Suppressor macrophage treated with lipopolysaccharide for 4 hours (primary cell): ENCODE measurements at regions not wholly inside any gene's neighbourhood (a gene's known extent, or its start where the extent isn't known, plus 50 kb on each side); places are given as distances from the start of the nearest gene placed in this dataset.
A peak's percentile ranks its signal among the peaks of the same experiment; 100 is the strongest.

Experiments
- DNase-seq: peaks from one replicate; pipeline ENCODE4 v3.0.0-alpha.2; 2020

DNA sequence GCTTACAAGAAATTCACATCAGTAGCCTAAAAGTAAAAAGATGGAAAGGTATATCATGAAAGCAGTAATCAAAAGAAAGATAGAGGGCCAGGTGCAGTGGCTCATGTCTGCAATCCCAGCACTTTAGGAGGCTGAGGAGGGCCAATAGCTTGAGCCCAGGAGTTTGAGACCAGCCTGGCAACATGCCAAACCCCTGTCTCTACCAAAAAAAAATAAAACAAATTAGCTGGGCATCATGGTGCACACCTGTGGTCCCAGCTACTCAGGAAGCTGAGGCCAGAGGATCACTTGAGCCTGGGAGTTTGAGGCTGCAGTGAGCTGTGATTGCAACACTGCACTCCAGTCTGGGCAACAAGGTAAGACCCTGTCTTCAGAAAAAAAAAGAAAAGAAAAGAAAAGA lies 55.5 kb downstream of the GSPT2 start:
- DNase-seq = no peak

DNA sequence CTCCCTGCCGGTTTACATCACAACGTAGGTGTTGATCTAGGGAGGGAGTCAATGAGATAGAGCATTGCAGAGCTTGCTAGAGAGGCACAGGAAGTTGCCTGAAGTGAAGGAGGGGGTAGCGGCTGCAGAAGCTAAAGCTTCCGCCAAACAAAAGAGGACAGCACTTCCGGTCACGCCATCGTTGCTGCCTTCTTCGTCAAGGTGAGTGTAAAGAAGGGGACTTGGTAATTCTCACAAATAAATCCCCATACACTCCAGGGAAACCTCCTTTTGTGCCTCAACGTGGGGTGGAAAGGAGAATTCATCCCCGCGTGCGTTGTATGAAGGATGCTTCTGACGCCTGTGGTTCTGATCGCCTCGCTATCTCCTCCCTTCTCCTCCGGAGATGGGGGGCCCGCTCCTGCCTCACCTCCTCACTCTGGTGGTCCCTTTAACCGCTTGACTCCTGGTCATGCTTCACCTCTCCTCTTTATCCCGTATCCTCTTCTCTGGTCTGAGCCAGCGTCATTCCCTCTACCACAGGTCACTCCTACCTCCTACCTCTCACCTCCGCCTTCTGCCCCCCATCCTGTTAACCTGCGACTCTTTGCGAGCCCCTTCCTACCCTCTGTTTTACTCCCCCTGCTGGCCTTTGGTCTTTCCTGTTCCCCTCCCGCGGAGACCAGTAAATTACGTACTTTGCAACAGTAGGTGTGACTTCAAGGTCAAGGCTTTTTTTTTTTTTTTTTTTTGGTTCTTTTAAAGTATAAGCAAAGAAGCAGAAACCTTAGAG lies 59.9 kb downstream of the GSPT2 start:
- DNase-seq = peak; percentile 30

DNA sequence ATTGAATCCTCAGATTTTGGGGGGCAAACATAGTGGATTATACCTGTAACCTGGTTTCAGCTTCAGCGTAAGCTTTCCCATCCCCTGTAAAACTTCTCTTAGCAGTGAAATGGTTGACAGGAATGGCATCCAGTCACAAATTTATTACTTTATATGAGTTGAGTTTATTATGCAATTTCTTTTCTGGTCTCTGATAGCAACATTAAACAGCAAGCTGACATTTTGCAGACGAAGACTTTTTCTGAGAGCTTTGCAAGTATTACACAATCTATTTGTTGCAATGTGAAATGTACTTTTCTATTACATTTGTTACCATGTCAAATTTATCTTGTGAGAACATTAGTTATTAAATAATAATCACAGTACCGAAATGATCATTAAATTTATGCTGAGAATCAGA lies 60.6 kb downstream of the GSPT2 start:
- DNase-seq = no peak

DNA sequence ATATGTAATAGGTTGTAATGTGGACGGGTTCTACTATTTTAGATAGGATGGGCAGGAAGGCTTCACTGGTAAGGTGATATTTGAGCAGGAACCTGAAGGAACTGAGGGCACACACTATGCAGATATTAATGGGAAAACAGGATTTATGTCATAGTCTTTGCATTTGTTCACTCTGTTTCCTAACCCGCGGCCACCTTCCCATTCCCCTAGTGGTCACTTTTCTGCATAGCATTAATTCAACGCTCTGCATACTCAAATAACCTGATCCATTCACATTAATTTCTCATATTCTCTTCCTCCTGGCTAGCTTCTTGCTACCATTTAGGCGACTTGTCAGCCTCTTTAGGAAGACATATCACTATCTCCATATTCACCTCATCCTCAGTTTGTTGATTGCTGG lies 61.5 kb downstream of the GSPT2 start:
- no peak for DNase-seq

DNA sequence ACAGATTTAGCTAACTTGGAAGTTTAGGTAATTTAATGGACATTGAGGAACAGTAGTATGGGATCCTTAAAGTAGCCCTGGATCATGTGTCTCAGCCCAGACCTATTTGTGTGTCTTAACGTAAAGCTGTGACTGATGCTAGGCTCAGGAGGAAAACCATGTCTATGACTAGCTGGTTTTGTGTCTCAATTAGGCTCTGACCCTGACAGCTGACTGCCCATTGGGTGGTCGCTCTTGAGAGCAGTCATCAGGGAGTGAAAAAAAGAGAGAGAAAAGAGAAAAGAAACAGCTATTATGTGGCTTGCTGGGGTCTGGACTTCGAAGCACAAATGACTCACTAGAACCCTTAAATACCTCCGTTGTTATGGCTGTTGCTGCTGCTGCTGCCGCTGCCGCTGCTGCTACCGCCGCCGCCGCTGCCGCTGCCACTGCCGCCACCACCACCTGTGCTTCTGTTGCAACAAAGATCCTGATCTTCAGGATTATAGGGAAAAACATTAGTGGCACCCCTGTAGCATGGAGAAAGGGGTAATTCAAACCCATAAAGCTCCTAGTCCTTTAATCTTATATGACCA lies 70.7 kb downstream of the GSPT2 start:
- no peak for DNase-seq

DNA sequence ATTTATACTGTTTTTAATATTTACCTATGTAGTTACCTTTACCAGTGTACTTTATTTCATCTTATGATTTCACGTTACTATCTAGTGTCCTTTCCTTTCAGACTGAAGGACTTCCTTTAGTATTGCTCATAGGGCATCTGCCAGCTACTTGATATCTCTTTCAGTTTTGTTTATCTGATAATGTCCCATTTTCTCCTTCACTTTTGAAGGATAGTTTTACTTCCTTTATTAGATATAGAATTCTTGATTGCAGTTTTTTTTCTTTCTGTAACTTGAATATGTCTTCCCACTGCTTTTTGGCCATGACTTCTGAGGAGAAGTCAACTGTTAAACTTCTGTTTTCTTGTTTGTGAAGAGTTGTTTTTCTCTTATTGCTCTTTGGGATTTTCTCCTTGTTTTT lies 69.4 kb upstream of the MAGED1 start:
- DNase-seq = peak; percentile 51

DNA sequence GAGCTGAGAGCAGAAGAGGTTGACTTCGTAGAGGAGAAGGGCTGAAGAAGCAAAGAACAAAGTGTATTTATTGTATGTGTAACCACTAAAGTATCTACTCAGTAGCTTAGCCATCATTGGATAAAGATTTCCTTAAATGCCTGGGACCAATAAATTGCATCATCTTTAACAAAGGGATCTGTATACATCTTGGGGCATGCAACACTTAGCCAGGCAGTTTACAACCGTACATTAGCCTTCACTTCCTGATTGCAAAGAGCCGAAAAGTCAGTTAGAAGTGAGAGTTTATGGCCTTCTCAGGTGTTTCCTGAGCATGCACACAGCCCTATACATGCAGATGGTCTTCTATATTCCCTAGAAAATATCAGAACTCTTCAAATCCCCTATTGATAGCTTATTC lies 68.0 kb upstream of the MAGED1 start:
- DNase-seq = no peak

DNA sequence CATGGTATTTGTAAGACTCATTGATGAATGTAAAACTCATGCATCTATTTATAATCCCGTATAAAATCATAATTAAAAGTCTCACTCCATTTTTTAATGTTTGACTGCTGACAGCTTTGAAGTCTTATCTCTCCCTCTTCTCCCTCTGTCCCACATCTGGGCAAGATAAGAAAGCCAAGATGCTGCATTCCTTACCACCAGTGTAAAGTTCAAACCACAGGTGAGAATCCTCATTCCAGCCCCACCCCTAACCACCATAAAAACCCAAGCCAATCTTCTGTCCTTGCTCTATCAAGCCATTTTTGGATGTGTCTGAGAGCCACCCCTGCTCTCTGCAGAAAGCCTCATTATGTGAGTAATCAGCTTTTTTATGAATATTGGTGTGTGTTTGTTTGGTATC lies 59.3 kb upstream of the MAGED1 start:
- no peak for DNase-seq

DNA sequence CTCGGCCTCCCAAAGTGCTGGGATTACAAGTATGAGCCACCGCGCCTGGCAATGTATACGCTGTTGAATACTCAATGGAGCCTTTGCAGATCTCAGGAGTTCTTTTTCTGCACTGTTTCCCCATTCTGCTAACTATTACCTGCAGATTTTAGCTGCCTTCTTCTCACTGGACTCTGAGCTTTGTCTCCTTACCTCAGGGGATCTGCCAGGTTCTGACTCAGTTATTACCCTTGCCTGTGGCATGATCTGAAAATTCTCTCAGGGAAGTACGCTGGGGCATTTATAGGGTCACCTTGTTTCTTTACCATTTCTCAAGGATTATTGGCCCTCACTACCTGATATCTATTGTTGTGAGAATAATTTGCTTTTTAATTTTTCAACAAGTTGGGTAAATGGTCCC lies 56.6 kb upstream of the MAGED1 start:
- no peak for DNase-seq

DNA sequence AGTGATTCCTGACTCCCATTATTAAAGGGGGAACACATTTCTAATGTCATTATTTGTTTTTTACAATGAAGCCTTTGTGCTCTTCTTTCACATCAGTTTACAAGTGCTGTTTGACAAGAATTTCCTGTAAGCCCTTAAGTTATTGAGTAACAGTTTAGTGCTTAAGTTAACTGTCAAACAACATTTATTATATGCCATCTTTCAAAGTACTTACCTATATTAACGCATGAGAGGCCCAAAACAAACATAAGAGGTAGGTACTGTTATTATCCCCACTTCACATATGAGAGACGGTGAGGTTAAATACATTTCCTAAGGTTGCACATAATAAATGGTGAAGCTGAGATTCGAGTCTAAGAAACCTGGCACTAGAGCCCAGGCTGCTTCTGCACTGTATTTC lies 56.0 kb upstream of the MAGED1 start:
- DNase-seq = no peak

DNA sequence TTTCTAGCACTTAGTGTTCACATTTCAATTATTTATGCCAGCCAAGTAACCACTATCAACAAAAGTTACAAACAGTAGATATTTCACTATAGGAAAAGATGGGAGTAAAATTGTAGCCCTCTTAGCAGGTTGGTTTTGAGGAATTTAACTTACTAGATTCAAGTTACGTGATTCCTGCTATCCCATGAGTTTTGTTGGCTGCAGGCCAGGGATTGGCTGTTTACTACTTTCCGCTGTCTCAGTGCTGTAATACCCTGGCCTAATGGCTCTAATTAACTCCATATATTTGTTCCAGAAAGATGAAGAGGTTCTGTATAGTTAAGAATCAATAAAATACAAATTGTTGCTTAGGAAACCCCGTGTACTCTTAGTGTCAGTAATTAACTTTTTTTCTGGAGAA lies 55.5 kb upstream of the MAGED1 start:
- DNase-seq = no peak
